SIG-M5 (cell line): ENCODE measurements at regions not wholly inside any gene's neighbourhood (a gene's known extent, or its start where the extent isn't known, plus 50 kb on each side); places are given as distances from the start of the nearest gene placed in this dataset.

Experiments
- DNase-seq: peaks from one replicate; lab custom pipeline; 2025; lab: John Stamatoyannopoulos, UW

DNA sequence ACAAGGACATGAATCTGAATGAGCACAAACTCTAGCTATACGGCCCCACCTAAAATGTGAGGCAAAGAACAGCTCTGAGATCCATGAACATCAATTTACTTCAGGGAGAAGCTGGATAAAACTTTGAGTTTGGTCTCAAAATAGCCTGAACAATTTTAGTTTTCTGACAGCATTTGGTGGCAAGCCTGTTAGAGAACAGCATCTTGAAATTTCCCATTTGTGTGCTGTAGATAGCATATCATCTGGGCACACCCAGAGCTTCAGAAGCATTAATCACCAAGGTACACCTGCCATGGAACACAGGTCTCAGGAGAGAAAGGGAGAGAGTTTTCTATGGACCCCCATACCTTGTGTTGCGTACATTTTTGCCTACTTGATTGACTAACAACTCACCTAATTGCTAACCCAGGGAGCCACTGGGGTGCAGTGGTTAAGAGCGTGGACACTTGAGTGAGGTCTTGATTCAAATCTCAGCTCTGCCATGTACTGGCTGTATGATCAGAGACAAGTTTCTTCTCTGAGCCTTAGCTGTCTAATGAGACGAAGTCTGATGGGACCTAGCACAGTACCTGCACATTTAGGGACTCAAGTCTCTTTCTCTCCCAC, 264.9 kb downstream of the PIK3R1 start:
- no peak for DNase-seq

DNA sequence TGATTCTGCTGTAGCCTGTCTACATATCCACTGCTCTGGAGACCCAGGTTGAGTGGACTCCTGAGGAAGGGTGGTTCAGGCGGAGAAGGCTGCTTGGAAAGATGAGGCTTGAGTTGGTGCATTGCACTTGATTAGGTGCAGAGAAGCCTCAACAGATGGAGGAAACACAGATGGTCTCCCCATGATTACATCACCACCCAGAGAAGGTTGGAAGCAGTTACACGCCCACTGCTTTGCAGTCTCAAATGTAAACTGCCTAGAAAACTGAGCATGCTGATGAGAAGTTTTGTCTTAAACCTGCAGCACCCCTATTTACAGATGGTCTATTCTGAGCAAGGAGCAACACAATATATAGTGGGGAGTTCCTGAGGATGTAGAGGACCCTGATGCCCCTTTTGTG, 266.6 kb downstream of the PIK3R1 start:
- DNase-seq, result no peak

DNA sequence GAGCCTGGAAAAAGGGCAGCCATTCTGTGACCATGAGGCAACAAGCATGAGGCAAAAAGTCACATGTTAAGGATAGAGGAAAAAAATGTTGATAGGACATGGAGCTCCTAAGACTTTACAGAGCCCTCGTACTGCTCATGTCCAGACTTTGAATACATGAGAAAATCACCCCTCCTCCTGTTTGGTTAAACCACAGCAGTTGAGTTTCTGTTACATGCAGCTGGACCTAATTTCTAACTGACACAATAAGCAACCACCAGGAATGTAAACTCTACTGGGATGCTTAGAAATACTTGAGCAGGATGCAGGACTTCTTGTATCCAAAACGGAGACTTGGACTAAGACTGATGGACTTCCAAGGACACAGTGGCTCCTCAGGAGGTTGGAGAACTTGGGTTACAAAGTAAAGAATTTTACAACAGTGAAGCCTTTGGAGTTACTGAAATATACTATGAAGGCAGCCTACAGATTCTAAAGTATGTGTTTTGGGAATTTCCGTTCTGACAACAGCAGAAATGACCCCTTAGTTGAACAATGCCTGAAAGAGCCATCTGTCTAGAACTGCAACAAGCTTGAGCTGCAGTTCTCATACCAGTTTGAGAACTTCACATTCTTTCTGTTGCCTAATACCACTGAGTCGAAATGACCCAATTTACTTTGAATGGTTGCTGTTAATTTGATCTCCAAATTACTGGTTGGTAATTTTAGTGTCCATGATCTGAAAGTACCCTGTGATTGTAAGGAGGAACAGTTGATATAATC, 268.9 kb downstream of the PIK3R1 start:
- no peak for DNase-seq

DNA sequence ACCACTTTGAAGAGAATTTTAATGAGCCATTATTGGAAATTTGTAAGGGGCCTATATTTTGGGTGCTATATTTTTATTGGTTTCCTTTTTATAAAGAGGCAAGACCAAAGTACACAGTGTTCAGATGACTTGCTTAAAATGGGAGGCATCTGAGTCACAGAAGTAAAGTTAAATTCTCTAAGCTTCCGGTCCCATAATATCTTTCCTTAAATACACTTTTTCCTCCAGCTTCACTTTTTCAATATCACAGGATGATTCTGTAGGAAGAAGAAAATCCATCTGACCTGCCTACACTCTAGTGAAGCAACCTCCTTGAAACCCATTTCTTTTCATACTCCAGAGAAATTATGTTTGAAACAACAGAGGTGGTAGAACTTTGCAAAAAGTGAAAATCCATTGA, 274.0 kb downstream of the PIK3R1 start:
- no peak for DNase-seq

DNA sequence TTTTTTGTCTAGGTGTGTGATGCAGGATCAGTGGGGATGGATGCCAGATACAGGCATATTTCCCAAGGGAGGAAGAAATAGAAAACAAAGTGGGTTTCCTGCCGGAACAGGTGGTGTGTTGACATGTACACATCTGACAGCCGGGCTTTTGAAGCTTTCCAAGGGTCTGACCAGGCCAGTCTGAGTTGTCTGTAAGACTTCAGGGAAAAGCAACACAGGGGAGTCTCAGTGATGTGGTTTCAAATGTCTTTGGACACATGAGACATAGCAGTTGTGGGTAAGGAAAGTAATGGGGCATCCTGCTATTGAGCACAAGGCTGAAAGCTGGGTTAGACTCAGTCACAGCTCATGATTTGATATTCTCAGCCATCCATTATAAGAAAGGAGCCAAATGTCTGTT, 274.9 kb downstream of the PIK3R1 start:
- no peak for DNase-seq

DNA sequence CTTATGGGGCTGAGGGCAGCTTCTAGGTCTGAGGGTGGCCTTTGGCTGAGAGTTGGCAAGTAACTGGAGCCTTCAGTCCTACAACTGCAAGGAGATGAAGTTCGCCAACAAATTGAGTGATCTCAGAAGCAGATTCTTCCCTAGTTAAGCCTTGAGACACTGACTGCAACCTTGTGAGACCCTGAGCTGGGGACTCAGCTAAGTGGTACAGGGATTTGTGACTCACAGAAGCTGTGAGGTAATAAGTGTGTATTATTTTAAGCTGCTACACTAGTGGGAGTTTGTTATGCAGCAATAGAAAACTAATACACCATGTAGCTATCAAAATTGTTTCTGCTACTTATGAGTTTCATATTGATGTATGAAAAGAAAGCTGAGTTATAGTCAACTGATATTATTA, 279.2 kb downstream of the PIK3R1 start:
- no peak for DNase-seq

DNA sequence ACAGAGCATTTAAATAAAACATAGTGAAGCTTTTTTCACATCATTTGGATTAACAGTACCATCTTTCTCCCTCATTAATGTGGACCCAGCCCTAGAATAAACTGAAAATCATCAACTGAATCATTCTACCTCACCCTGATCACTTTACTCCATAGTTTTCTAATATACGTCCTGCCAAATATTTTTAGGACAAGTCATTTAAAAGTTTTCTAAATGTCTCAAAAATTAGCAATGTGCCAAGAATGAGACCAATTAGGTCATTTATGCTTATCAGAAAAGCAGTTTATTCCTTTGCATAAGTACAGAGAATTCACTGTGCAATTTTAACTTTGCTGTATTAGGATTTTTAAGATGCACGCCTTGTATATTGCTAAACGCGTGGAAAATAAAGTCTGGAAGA, 284.4 kb downstream of the PIK3R1 start:
- no peak for DNase-seq

DNA sequence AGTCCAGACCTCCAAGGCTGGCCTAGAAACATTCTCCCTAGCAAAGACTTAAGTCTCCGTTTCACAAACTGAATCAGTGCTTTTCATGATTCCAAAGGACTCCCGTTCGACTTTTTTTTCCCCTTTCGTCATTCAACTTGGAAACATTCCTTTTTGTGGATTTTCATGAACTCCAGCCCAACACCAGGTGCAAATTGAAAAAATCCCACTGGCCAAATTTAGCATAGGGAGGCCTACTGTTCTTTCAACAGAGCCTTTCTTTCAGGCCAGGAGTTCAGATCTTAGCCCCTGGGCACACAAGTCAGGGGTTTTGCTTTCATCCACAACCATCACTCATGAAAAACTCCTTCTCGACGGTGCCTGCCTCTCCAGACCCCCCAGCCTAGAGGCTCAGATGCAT, 285.3 kb downstream of the PIK3R1 start:
- DNase-seq, result no peak

DNA sequence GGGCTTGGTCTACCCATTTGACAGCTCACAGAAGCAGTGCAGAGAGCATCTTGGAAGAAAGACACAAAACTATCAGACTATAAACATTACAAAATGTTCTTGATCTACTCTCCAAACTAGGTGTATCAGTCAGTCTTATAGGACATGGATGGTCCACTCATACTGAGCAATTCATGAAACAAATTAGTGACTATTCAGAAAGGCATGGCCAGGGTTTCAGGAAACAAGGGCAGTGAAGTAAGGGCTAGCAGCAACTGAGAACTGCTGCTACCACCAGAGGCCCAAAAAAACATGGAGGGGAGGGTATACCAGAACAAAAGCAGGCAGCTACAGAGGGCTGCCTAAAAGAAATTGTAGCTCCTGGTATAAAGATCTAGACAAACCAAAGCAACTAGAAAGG, 287.0 kb downstream of the PIK3R1 start:
- DNase-seq, result no peak

DNA sequence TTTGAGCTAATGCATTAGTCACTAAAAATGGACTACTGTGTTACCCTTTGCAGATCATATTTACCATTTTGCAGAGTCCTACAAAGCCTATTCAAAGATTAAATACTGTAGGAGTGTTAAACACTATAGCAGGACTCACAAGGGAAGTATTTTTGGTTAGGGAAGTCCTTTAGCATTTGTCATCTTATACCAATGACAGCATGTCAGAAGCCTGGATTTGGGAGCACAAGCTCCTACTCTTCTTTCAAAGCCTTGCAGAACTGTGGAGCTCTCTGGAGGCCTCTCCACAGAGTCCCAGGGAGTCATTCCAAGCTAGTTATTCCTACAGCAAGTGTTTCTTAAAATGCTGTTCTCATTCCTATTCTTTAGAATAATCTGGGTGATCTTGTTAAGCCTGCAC, 288.8 kb downstream of the PIK3R1 start:
- DNase-seq, result no peak

DNA sequence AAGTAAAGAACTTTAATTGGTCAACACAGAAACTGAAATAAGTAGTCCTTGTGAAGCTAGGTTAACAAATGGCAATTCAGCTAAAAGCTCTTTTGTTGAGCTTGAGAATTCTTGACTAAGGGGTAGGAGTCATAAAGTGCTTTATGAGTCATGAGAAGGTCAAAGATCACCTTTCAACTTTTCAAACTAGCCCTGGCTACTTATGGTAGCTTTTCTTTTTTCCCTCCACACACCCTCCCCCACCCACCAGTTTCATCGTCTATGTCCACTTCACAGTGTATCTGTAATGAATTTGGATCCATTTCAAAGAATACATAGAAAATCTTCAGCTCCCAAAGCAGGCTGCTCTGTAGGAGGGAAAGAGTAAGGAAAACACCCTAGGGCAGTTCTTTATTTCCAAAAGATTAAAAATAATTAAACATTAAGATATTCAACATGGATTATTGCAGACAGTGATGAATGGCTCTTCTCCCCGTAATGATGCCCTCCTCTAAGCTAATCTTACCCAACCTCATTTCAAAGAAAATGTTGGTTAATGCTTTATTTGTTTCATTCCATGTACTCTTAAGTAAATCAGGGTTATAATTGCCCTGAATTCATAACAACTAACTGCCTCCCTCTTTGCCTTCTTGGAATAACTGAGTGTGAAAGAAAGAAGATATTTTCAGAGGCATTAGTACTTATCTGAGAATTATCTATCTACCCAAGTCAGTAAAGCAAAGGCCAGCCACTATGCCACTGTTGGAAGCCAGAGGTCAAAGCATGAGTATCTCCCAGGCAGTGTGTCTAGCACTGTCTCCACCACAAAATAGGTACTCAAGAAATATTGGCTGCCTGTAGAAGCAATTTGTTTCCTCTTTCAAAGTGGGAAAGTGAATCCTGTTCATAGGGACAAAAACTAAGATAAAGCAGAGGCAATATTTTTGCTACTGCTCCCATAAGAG, 290.6 kb downstream of the PIK3R1 start:
- no peak for DNase-seq

DNA sequence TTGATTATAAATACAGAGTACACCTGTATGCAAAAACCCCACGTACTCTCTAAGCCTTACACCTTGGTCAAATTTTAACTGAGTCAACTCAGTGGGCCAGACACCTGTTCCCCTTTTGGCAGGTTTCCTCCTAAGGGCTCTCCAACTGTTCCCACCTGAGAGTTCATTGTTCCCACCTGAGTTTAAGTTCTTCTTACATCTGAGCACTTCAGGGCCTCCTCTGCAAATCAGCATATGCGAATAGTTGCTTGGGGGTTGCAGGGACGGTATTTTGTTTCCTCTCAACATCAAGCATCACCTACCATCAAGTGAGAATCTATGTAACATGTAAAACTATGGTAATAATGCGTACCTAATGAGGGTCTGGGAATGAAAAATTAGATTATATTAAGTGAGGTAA, 300.0 kb downstream of the PIK3R1 start:
- no peak for DNase-seq

DNA sequence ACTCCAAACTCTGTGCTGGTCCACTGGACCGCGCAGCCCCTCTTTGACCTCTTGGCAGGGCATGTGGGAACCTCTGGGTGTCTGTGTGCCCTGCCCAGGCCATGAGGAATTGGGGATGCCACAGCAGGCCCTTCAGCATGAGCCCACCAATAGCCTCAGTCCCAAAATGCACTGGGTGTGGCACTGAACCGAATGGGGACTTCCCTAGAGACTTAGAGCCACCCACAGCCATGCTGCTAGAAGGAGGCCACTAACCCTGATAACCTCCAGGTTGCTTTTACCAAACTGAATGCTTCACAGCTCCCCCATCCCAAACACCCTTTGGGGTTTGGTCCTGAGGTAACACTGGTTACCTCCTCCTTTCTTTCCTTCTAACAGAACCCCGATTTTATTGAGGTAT, 302.7 kb downstream of the PIK3R1 start:
- no peak for DNase-seq

DNA sequence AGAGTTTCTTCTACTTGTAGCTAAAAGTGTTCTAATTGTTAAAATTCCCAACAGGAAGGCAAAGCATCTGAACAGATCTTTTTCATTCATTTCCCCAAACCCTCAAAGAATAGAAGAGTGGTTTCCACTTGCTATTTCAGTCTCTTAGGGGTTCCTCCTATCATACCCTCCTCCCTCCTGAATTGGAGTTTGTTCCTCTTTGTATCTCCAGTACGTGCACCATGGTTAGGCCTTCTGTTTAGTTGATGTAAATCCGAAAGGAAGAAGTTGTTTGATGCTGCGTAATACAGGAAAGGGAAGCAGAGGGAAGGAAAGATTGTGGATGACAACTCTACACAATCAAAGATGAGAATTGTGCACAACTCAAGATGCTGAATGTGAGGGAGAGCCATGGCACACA, 303.6 kb downstream of the PIK3R1 start:
- no peak for DNase-seq

DNA sequence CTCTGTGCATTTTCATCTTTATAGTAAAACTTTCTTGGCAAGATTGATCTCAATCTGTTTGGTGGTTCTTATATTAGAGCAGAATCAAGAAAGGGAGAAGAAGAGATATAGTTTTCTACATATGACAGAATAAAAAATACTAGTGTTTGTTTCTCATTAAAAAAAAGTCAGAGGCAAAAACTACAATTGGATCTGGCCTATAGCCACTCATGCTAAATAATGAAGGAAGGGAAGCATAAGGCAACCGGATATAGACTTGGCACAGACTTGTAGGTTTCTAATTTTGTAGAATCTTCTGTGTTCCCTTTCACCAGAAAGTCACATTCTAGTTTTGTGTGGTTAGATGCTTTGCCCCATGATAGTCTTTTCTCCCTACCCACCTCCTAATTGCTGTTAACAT, 306.2 kb downstream of the PIK3R1 start:
- no peak for DNase-seq

DNA sequence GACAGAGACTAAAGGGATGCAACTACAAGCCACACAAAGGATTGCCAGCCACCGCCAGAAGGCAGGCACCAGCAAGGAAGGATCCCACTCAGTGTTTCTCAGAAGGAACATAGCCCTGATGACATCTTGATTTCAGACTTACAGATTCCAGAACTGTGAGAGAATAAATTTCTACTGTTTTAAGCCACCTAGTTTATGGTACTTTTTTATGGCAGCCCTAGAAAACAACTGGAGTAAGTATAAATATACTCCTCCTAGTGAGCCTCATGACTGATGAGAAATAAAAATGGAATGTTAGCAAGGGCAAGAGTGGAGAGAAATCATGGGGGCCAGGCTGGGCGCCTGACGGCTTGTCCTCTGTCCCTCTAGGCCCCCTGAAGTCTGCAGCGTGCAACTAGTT, 307.3 kb downstream of the PIK3R1 start:
- no peak for DNase-seq

DNA sequence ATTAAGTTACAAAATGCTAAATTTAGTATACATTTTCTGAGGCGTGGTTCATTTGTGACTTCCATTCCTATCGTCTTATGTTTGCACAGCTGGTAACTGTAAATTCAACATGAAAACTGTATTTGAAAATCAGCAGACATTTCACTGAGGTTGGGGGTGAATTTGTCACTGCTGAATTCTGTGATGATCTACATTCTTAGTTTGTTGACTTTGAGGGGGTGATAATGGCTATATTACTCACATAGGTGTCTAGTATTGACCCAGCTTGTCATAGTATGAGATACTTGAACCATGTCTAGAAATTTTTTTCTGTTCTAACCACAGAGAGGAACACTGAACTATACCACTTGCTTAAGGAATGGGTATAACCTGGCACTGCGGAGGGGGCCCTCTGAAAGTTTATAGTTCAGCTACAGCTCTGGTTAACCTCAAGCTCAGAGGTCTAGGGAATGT, 313.3 kb downstream of the PIK3R1 start:
- DNase-seq, result no peak

DNA sequence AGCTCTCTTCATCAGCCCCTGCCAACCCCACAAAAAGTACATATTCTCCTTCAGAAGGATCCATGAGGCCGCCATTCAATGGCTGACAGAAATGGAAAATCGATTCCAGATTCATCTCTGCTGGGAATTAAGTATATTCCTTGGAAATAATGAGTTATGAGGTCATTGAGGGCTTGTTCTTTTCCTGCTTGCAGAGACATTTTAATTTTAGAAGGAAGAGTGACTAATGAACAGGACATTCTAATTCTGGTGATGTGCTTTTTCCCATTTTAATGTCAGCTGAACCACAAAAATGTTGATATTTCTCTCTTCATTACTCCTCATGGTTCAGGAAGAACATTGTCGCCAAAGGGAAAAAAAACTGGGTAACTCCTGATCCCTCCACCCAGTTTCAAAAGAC, 314.0 kb downstream of the PIK3R1 start:
- no peak for DNase-seq

DNA sequence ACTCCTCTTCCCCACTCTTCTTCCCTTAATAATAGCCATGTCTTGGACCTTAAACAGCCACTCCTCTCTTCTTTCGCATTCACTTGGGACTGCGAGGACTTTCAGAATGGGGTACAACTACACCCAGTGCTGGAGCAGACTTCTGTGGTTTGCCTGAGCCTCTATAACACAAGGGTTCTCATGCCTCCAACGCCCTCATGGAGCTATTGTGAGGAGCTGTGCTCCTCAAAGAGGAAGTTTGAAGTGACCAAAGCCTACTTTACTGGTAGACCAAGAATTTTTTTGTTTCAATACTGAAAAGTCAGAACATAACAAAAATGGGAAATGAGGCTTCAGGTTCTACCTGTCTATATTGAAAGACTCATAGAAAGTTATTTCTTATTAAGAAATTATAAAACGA, 316.4 kb downstream of the PIK3R1 start:
- DNase-seq, result no peak

DNA sequence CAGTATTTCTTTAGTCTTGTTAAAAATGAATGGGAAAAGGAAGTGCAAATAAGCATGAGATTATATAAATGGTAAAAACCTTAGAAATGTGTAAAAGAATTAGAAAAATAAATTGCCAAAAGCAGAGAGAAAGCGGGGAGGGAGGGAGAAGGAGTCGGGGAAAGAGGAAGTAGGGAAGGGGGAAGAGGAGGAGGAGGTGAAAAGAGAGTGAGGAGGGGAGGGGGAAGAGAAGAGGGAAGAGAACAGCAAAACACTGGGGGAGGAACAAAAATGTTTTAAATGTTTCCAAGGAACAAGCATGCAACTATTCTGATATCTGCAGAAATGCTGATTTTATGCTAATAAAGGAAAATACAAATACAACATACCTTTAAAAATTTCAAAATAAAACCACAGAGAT, 317.5 kb downstream of the PIK3R1 start:
- DNase-seq, result no peak

DNA sequence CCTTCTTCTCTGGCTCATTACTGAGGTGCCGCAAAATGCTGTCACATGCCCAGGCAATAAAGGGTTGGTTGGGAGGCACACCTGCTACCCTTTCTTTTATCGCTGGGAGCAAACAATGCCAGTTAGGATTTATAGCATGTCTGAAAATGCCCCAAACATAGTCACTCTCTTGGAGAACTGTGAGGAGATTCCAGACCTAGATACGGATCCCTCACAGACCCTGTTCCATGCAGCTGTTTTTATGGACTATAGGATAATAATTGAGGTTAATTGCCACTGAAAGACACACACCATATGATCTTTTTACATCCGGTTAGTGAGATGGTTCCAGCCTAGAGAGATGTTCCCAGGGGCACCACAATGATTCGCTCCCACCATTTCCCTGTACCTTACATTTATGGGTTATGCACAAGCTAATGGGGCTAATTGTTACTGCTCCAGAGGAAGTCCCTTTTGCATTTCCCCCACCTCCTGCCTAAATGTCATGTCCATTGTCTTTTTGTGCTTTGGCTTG, 318.1 kb downstream of the PIK3R1 start:
- no peak for DNase-seq

DNA sequence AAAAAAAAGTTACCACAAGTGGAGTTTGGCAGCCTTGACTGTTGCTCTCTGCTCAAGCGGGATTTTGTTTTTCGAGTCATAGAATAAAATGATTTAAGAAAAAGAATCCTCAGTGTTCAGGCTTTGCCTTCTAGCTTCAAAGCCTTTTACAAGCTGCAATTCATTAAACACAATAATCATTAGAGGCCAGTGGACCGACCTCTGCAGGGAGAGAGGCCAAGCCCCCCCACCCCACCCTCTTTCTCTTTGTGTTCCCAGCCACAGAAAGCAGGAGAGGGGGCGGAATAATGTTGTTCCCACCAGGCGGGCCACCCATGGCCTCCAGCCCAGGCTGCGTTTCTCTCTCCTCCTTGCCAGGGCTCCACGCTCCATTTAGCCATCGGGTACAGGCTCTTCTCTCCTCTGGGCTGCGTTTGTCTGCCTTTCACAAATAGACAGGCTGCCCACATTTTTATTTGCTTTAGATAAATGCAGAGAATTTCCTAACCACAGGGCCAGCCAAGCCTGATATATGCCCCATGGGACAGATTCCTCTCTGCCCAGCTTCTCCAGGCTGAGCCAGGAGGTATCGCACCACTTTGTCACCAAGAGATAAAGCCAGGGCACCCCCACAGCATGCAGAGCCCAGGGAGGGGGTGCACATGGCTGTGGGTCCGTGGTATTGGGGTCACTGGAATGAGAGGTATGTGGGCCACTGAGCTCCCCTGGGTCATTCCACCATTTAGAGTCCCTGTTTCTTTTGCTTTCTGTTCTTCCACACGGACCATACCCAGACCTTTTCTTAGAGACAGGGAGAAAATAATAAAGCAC, 318.8 kb downstream of the PIK3R1 start:
- DNase-seq, result no peak
